ENCODE measurements at regions not wholly inside any gene's neighbourhood (a gene's known extent, or its start where the extent isn't known, plus 50 kb on each side); places are given as distances from the start of the nearest gene placed in this dataset.

GRCh38 chr16:85233516-85233915 is 121.2 kb upstream of the CIBAR2 start:
- Histone ChIP-seq H2BK5ac (ENCODE audit: insufficient read length, low read length) (no peak overlapping the region), H4K20me1 (ENCODE audit: control insufficient read depth, insufficient read depth, insufficient read length) (no peaks in the 10 kb centered on the region), H2AFZ (ENCODE audit: low read length) (no peak overlapping the region), H3K56ac (ENCODE audit: insufficient read length, low read depth, low read length) (no peak overlapping the region), H3K23ac (ENCODE audit: insufficient read length, low read depth, low read length) (no peak overlapping the region), H2BK15ac (ENCODE audit: low read depth, low read length) (no peak overlapping the region), H3K79me1 (ENCODE audit: insufficient read depth, low read depth, low read length, poor library complexity, severe bottlenecking) (no peaks in the 10 kb centered on the region), H2BK12ac (ENCODE audit: insufficient read length, low read depth, low read length) (no peak overlapping the region), H3K14ac (ENCODE audit: insufficient read depth, low read length) (no peak overlapping the region), H2BK120ac (ENCODE audit: low read depth, low read length, poor library complexity, severe bottlenecking) (no peak overlapping the region), H3K4me2 (ENCODE audit: insufficient read depth, insufficient read length, low read length) (no peak overlapping the region), H3K27me3 (ENCODE audit: insufficient read depth, low read length) (no peaks in the 10 kb centered on the region), H3K9ac (ENCODE audit: extremely low read depth, insufficient read length, low read length) (no peak overlapping the region), H3K23me2 (ENCODE audit: insufficient read length, low read depth, low read length, poor library complexity, severe bottlenecking) (peaks cover 8% of the 10 kb centered on the region), H3T11ph (ENCODE audit: low read length) (no peak overlapping the region), H3K18ac (ENCODE audit: insufficient read length, low read depth, low read length) (no peak overlapping the region), H4K5ac (ENCODE audit: insufficient read length, low read depth, low read length) (no peak overlapping the region), H2AK5ac (ENCODE audit: insufficient read length, low read length) (no peak overlapping the region), H4K91ac (ENCODE audit: insufficient read length, low read depth, low read length) (no peak overlapping the region), H3K27ac (ENCODE audit: insufficient read length, low read depth, low read length) (no peak overlapping the region), H3K9me3 (ENCODE audit: control insufficient read depth, low read depth, low read length) (no peaks in the 10 kb centered on the region), H3K4me1 (ENCODE audit: insufficient read depth, low read length) (no peaks in the 10 kb centered on the region), H2BK20ac (ENCODE audit: low read depth, low read length, poor library complexity, severe bottlenecking) (no peak overlapping the region), H3K79me2 (ENCODE audit: insufficient read depth, low read length) (no peaks in the 10 kb centered on the region), H3K4ac (ENCODE audit: low read depth, low read length) (no peak overlapping the region), H4K8ac (replicated peaks; ENCODE audit: insufficient read length, low read depth, low read length) (no peak overlapping the region)
- Mint-ChIP-seq H3K4me1 (peaks cover 26 to 34% of the 10 kb centered on the region in 2 experiments), H3K9me3 (no peaks in the 10 kb centered on the region; a peak in 1 of 5 replicates), H3K27ac (peak overlapping the region in 1 of 3 experiments; percentile 15; a peak in 1 of 7 replicates), H3K27me3 (ENCODE audit: low read depth) (peaks cover 1% of the 10 kb centered on the region), H3K4me3 (peak overlapping the region in 1 of 2 experiments; percentile 34; a peak in 1 of 5 replicates), H3K36me3 (ENCODE audit: insufficient read depth in 1 of 3, low read depth in 3 of 3) (no peaks in the 10 kb centered on the region; a peak in 1 of 7 replicates)
- TF ChIP-seq CTCF (conservative IDR thresholded peaks at IDR 0.05): no peak
- WGBS (ENCODE audit: extremely low coverage, insufficient read length, low lambda C conversion rate): no CpG with 5 or more reads among the region's 6 CpGs
- DNase-seq: no peak

Measured in H9 (cell line).